IPS DF 4.7 (cell line): ENCODE measurements at regions not wholly inside any gene's neighbourhood (a gene's known extent, or its start where the extent isn't known, plus 50 kb on each side); places are given as distances from the start of the nearest gene placed in this dataset.

ENCODE experiments used
- DNase-seq: peaks from one replicate; pipeline ENCODE4 v3.0.0-alpha.2; 2013; ENCODE audit warnings: low spot score; ENCODE audit errors: extremely low read depth

DNA sequence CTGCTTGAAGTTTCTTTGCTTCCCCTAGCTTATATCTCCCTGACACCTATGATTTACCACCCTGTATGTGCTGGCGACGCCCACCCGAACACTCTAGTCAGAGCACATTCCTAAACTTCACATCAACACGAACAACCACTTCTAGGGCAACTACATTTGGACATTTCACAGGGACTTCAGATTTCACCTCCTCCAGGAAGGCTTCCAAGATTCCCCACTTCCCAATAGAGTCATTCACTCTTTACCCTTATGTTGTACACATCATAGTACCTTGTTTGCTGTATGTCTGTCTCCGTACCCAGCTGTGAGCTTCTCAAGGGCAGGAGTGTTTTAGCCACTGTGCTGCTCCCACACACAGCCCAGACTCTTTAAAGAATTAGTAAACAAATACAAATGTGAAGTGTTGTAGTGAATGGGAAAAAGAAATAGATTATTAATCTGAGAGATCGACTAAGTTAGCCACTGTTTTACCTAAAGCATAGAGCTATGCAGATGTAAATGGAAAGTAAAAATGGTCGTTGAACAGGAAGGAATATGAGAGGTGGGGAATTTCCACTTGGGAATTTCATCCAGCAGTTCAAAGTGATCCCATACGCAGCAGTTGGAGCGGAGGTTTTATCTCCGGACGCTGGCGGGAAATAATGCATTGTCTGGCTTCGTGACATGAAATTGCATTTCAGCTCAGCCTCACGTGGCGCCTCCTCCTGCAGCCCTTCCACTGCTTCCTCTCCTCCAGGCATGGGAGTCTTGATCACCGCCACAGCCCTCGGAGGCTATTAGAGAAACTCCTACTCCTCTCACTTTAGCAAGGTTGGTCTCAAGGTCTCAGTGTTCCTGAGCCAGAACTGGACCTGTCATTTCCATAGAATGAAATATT, 233.4 kb upstream of the COPS8 start:
- DNase-seq, result no peak

DNA sequence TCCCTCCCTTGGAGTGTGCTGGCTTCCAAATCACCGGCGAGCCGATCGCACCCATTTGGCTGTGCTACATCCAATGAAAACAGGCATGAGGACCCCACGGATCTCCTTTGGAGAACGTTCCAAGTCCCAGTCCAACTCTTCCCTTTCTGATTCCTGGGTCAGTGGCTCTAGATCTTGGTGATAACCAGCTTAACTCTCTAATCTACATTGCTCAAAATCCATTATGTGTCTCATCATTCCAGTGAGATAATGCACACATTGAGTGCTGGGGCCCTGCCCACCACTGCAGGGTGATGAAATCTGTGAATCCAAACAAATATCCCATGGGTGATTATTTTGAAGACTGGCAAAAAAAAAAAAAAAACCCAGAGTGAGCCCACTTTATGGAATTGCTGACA, 232.7 kb upstream of the COPS8 start:
- no peak for DNase-seq

DNA sequence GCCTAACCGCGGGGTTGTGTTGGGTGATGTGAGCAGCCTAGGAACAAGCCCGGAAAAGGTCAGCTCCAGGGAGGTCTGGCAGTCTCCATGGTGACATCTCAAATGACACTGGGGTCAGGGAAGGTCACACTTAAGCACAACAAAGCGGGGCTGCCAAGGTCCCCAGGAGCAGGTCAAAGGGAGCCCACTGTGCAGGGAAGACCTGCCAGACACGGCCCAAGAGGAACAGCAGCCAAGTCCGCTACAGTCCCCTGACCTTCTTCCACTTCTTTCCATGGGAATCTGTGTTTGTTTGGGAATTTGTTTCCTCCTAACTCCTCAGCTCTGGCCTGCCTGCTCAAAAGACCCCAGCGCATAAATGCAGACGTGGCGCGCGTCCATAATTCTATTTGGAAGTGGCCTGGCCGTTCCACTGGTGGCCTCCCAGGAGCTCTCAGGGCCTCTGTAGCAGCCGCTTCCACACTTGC, 232.1 kb upstream of the COPS8 start:
- no peak for DNase-seq

DNA sequence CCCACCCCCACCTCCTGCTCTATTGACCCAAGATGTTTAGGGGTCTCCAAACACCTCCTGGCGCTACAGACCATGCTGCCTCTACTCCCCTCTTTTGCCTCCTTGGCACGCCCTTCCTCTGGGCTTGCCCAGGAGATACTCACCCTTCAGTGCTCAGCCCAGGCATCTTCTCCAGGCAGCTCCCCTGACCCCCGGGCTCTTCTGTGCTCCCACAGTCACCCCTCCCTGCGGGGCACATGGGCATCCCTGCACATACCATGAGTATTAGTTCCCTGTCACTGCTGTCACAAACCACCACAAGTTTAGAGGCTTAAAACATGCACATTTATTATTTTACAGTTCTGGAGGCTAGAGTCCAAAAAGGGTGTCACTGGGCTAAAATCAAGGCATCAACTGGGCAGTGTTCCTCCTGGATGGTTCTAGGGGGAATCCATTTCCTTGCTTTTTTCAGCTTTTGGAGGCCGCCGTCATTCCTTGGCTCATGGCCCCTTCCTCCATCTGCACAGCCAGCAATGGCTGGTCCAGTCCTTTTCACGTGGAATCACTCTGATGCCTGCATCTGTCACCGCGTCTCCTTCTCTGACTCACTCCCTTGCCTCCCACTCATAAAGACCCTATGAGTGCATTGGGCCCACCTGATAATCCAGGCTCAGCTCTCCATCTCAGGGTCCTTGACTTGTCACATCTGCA, 230.4 kb upstream of the COPS8 start:
- DNase-seq, result no peak

DNA sequence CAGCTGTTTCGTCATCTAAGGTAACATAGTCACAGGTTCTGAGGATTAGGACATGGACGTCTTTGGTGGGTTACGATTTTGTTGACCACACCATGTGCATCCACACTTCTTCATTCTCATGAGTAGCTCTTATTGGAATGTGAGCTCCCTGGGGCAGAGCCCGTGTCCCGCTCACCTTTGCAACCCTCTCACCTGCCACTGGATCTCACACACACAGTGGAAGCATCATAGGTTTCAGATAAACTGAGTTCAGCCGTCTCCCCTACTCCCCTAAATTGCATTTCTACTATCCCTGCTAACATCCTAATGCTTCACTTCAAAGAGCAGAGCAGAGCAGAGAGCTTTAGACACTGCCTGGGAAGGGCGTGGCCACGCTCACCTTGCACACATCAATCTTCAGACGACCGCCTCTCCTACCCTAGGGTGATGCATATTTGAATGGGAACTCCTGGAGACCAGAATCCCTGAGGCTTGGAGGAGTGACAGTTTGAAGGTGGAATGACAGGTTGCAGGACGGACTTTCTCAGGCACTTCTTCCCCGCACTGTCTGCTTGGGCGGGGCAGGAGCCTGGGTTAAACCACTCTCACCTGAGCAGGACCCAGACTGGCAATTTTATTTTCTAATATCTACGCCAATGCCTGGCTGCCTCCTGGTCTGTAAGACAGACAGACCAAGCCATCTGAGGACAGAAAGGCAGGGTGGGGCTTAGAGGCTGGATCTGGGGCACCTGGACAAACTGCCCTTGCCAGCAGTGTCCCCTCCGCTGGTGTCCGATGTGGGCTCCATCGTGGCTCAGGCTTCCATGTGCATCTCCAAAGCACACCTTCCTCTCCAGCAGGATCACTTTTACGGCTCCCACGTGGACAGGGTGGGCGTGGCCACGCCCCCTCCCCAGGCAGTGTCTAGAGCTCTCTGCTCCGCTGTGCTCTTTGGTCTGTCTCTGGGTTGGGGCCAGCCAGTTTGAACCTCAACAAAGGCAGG, 229.5 kb upstream of the COPS8 start:
- DNase-seq, result no peak

DNA sequence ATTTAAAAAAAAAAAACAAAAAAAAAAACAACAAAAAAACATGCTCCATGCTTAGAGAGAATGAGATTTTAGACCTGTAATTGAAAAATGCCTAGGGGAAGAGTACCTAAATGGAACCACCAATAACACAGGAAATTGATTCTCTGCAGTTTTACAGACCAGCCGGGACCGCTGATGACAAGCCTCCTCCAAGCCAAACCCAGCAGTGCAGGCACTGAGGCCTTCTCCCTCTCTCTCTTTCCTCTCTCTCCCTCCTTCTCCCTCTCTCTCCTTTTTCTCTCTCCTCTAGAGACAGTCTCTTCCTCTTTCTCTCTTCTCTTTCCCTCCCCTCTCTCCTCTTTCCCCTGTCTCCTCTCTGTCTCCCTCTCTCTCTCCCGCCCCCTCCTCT, 228.8 kb upstream of the COPS8 start:
- DNase-seq, result no peak

DNA sequence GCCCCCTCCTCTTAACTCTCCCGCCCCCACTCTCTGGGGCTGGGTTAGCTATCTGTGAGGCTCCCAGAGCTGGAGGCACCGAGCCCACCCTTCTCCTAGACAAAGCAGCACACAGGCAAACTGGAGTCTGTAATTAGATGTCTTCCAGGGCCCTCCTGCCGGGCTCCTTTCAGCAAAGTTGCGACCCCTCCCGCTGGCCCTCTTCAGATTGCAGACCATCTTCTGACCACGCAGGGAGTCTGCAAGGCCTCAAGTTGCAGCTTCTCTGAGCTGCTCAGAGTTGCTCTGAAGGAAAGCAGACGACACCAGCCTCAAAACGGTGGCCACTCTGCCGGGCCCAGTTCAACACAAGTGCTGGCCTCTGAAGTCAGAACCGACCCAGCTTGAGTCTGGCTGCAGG, 228.4 kb upstream of the COPS8 start:
- DNase-seq, result no peak

DNA sequence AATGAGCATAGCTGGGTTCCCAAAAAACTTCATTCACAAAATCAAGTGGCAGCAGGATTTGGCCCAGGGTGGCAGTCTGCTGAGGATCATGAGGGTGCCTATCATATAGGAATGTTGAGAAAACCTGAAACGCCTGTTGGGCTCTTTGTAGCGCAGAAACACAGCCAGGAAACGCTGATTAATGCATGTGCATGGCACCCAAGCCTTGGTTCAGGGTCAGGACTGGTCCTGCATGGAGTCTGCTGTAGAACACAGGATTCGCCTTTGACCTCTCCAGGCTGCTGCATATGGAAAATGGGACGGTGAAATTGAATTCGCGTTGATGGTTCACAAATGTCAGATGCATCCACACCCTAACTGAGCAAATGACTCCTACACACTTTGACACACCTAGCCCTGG, 227.9 kb upstream of the COPS8 start:
- DNase-seq, result no peak

DNA sequence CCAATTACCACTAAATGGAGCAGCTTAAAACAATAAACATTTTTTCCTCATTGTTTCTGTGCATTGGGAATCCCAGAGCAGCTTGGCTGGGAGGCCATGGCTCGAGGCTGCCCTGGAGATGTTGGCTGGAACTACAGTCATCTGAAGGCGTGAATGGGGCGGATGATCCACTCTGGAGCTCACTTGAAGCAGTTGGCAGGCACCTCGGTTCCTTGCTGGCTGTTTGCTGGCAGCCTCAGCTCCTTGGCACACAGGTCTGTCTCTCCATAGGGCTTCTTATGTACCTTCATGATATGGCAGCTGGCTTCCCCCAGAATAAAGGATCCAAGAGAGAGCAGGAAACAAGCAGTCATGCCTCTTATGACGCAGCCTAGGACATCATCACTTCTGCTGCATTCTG, 227.0 kb upstream of the COPS8 start:
- DNase-seq, result no peak

DNA sequence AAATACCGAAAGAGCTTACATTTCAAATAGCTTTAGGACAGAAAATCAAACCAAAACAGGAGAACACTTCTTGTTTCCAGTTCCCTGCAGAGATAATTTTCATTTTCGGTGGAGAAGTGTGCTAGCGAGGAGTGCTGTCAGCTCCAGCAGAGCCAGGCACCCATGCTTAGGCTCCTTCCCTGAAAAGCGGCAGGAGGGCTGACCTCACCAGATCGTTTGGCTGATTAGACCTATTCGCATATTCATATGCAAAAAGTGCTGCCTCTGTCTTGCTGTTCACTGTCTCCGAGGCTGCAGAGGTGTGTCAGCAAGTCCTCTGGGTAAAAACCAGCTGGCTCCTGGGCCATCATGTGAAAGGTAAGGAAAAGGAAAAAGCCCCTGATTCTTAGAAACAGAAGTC, 225.8 kb upstream of the COPS8 start:
- no peak for DNase-seq

DNA sequence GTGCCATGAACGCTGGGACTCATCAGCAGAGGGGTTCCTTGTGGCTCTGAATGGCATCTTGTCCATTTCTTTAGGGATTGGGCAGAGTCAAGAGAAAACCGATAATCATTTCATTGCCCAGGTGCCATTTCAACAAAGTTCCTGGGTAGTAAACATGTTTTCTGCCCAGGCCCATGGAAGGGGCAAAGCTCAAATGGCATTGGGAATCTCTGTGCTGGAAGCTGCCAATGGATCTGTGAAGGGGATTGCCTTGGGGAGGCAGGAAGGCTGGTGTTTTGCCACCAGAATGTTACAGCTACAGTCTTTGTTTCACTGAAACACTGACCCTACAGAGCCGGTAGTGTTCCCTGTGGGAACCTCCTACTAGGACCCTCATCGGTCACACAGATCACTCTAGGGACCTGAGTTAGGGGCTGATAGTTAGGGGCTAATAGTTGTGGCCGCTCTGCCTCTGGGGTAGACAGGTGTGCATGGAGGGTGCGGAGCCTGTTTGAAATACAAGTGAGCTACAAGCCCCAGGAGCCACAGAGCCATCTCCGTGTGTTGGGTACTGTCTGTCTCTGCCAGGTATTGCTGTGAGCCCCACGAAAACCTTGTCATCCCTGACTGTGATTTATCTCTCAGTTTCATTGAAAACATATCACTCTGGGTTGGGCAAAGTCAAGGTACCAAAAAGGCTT, 224.4 kb upstream of the COPS8 start:
- DNase-seq, result no peak

DNA sequence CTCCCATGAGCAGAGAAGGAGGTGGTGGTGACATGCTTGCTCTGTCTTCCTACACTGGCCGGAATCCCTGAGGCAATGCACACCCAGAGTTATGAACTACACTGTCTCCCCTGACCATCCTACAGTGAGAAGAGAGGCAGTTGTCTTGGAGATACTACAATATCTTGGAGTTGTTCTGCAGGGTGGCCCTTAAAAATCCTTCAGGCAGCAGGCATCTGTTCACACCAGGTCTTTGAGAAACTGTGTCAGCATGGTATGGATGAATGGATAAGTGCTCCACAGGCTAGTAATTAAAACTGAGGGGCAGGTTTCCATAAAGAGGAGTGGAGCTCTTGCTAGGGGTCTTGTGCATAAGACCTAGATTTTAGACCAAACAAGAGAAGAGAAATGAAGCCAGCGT, 223.7 kb upstream of the COPS8 start:
- DNase-seq, result no peak

DNA sequence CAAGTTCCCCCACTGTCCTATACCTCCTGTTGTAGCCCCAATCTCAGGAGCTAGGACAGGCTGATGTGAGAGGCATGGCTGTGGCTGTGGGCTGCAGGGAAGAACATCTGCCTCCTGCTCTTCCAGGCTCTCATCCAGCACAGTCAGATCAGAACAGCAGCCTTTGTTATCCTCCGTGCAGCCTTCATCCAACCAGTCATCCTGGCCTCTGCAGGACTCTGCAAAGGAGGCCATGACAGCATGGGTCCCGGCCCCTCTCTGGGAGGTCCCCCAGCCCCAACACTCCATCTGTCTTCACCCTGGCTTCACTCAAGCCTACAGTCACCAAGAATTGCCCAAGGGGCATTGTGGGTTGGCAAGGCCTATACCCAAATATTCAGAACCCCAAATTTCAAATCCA, 223.2 kb upstream of the COPS8 start:
- DNase-seq, result no peak

DNA sequence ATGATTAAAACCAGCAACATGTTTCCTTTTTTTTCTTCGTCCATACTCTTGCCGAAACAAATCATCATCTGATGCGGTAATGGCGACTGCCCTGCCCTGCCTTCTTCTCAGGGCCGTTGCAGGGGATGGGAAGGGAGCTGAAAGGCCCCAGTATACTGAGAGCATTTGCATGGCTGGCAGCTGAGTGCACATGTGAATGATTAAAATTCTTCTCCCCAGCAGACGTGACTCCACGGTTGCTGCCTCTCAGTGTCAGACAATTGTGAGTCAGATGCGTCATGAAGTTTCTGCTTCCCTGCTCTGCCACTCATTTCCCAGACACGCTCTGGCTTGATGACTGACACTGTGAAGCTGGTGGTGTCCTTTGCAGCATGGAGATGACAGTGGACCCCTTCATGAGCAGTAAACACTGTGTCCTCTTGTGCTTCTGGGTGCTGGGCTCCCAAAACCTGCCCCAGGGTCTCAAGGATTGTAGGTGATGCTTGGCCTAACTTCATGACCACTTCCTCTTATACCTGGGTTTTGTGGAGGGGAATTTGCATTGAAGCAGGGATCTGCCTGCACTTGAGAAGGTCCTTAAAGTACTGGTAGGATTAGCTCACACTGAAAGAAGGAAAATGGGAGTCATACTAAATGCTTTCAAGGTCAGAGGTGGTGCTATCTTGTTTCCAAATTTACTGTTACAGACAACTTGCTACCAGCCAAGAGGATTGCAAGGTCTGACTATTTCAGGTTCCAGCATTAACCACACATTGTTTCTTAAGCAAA, 222.5 kb upstream of the COPS8 start:
- no peak for DNase-seq

DNA sequence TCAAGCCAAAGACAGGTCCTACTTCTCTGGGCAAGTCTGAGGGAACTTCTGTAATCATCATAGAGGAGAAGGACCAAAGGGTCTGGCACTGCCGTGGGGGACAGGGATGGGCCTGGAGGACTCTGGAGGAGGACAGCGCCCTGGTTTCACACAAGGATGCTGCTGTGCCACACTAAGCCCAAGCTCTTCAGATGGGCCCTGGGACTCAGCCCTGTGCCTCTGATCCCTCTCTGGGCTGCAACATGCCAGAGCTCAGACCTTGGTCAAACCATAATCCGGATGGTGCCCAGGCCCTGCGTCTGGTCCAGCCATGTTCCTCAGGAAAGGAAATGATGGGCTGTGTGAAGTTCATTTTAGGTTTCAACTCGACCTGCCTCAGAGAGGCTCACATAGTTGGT, 222.0 kb upstream of the COPS8 start:
- DNase-seq, result no peak

DNA sequence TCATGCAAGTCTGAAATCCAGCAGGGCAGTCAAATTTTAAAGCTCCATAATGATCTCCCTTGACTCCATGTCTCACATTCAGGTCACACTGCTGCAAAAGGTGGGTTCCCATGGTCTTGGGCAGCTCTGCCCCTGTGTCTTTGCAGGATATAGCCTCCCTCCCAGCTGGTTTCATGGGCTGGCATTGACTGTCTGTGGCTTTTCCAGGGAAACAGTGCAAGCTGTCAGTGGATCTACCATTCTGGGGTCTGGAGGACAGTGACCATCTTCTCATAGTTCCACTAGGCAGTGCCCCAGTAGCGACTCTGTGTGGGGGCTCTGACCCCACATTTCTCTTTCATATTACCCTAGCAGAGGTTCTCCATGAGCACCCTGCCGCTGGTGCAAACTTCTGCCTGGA, 220.6 kb upstream of the COPS8 start:
- no peak for DNase-seq

DNA sequence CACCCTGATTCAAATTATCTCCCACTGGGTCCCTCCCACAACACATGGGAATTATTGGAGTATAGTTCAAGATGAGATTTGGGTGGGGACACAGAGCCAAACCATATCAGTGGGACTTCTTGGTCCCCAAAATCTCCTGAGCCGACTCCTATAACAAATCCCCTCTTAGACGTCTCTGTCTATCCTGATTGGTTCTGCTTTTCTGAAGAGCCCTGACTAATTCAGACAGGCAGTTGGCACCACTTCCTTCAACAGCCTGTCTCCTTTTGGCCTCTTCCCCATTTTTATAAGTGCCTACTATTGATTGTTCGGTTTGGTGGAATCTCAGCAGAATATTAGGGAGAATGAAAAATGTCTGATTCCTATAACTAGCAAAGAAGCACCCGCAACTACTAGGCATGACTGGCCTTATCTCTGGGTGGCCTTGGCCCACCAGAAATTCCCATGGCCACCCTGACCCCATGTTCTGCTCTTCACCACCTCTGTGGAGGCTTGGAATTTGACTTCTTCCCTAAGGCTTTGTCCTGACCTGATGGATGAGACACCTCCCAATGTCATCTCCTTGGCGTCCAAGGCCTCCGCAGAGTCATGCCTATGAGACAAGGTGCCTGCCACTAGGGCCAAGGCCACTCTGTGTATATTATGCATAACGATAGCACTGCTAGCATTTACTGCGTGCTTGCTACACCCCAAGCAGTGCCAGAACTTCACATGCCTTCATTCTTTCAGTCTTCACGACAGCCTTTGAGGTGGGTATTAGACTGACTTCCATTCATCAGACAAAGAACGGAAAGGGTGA, 218.9 kb upstream of the COPS8 start:
- DNase-seq, result no peak

DNA sequence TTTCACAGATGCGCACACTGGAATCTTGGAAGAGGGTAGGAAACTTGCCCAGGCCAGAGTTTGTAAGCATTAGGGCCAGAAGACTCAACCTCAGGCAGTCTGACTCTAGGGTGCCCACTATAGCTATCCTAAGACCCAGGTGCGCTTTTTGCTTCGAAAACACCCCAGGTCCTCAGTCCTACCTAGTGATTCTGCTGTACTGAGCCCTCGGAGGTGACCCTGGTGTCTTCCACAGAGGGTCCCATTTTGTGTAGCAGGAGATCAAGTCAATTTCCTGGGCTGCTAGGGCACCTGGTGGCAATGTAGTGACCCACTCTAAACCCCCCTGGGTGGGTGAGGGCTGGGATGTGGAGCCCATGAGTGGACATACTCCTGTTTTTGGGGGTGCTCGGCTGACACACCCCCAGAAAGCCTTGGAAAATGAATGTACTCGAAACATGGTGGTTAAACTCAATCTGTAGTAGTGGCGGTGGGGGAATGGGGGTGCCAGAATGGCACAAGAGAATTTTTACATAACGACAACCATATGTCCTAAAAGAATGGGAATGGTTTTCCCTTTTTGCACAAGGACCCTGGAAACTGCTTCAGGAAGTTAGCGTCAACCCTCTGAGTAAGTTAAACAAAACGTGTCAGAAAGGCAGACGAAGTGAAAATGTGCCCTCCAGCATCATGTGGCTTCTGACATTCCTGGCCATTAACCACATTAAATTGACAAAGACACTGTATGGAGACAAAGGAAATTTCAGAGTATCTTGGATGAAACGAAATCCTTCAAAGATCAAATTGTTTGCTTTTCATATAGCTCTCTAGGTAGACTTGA, 218.0 kb upstream of the COPS8 start:
- no peak for DNase-seq

DNA sequence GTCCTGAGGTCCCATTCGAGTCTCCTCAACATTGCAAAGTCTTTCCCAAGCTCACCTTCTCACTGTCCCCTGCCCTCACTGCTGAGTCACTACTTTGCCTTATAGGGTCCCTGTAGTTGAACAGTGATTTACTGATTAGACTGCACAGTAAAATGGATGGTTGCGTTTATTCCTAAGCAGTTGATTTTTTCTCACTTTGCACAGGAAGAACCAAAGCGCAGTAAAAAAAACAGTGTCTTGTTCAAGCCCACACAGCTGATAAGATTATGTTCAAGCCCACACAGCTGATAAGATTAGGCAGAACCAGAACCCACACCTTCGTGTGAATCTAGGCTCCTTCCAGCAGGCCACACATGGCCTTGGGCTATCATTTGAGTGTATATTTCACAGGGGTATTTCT, 215.3 kb upstream of the COPS8 start:
- DNase-seq, result no peak
